IPS-NIHi7 (cell line): ENCODE measurements at regions not wholly inside any gene's neighbourhood (a gene's known extent, or its start where the extent isn't known, plus 50 kb on each side); places are given as distances from the start of the nearest gene placed in this dataset.
A peak's percentile ranks its signal among the peaks of the same experiment; 100 is the strongest.

Experiments used
- DNase-seq: peaks from one replicate; pipeline ENCODE4 v3.0.0; 2012; ENCODE audit warnings: mixed read lengths; ENCODE audit errors: extremely low spot score

DNA sequence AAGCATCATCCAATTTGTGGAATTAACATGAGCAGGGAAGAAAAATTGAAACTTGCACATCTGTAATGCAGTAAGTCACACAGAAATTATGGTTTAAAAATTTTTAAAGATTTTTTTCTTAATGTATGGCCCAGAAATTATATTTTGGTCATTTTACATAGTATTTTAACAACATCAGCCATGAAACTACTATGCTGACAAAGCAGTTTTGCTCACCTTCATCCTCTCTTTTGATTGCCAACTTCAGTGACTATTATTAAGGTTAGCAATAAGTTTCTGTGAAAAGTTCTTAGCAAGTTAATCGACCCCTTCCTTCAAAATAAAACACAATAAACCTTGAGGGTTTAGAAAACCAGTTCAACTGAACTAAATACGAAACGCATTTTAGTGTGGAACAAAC is 1347.0 kb downstream of the EPHA7 start:
- no peak for DNase-seq

DNA sequence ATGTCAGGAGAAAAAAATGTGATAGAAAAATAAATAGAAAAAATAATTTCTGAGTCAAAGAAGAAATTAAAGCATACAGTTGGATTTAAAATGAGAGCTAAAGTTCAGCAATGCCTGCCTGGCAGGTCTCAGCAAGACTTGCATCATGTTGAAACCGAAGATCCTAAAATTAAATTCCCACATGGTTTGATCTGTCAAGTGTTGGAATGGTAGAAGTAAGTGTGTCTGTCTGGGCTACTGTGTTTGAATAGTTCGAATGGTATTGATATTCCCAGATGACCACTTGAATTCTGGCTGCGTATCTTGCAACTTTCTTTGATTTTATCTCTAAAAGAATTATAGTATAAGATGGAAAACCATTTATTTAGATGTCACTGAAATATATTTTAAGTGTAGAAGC is 1349.6 kb downstream of the EPHA7 start:
- no peak for DNase-seq

DNA sequence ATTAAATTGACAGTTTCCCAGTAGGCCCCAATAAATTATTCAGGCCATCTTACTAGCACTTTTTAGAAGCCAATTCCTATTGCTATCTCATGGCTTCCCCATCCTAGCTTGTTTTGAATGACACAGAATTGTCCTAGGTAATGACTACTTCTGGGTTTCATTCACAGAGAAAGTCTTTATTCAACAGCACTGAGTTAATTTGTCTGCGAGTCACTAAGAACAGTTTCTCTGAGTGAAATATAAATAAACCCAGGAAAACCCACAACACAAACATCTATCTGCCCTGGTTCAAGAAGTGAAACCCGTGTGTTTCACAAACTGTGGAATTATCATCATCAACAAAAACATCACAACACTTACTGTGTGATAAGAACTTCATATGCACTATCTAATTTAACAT is 1366.8 kb downstream of the EPHA7 start:
- no peak for DNase-seq

DNA sequence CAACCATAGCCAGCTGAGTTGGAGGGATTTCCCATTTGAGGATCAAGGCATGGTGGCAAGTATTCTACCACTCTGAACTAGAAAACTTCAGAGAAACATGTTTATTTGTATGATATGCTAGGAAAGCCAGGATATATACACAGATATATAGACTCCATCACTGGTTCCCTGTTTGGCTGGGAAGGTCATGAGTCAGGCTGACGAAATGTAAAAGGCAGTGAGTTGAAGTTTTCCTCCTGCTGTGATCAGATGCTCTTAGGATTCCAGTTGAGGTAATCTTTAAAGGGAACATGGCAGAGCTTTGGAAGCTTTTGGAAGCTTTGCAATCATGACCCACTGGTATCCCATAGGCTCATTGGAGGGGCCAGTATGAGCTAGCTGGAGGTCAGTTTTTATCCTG is 1369.1 kb downstream of the EPHA7 start:
- peak; percentile 21 for DNase-seq

DNA sequence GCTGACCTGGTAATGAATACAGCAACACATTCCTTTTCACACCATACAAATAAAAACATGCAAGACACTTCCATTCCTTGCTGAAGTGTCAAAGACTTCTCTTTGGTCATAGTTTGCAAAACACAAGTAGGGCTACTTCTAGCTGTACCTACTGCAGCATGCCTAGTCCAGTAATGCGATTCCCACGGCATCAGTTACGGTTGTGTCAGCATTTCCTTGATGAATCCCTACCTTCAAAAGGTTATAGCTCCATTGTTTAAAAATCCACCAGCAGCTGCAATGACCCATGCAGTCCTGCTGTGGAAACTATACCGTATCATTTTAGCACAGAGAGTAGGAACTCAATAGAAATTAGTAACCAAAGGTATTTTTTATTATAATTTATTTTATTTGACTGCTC is 1371.5 kb downstream of the EPHA7 start:
- no peak for DNase-seq

DNA sequence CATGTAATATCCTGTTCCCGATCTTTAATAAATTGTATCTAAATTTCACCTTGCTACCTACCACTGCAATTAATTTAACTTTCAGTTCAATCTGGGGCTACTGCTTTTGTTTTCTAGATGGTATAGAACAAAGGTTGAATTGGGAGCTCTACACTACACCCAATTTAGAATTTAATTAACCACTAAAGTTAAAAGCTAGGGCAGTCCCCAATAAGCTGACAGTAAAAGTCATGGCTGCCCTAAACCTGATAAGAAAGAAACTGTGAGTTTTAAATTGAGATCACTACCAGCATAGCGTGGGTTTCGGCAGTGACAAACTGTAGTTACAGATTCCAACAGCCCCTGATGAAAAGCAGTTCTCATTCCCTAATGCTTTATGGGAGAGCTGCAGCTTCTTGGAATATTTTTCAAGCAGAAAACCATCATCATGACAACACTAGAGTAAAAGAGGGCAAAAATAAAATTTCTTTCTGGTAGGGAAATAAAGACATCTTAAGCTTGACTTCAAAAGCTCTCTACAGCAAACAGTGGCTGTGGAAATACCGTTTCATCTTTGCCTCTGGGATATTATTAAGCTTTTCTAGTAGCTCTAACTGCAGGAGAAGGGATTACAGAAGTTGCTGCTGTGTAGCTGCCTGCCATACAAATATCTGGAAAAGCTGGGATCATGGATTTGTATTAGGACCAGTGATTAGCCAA is 1372.1 kb downstream of the EPHA7 start:
- no peak for DNase-seq

DNA sequence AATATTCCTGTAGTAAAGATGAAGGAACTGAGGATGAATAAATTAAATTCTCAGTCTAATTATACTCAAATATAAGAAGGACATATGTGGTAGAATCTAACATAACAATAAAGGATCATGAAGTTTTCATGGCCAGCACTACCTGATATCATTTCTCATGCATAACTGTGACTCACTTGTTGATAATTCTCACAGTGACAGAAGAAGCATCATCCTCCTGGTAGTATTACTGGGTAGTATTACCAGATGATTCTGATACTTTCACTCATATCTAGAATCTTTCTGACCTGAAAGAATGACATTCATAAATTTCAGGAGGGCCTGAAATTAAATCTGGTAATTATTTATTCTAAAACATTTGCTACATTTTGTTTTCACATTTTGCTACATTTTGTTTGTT is 1375.0 kb downstream of the EPHA7 start:
- no peak for DNase-seq

DNA sequence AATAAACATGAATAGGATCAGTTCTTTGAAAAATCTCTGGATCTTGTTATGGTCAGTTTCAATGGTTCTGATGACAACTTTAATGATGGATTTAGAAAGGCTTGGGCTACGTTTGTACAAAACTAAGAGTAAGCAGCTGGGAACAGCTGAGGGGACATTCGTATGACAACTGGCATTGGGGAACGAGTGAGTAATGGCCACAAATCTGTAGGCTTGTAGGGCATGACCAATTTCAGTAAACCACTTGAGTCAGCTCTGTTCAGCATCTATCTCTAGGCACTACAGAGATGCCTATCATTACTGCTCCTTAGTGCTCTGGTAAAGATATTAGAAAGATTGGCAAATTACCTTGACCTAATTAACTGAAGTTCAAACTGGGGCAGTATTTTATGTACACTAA is 1375.6 kb downstream of the EPHA7 start:
- DNase-seq = no peak

DNA sequence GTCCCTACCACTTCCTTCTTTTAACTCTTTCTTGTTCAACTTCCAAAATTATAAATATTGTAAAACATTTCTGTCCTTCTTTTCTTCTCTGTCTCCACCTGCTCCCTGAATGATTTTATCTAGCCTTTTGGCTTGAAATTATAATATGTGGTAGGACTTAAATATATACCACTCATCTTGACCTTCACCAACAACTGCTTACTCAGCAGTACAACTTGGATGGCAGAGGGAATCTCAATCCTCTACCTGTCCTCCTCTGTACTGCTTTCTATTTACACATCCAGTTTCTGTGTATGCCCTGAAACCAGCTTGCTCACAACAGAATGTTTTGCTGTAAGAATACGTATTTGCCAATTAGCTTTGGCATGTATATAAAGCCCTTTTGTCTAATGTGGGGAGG is 1392.5 kb downstream of the EPHA7 start:
- DNase-seq = no peak

DNA sequence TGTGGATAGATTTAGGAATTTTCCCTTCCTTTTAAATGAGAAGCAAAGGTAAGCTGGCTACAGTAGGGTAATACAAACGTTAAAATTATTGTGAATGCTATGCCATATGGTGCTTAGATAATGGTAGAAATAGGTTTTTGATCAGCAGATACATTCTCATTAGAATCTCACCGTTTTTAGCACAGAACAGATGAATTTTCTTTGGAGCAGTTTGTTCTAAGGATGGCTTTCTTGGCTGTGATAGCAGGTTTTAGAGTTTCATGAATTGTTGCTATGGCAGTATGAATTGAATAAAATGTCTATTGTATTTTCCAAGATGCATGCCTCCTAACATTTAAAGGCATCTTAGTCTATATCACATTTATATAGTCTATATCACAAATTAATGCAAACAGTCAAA is 1394.5 kb downstream of the EPHA7 start:
- DNase-seq = no peak

DNA sequence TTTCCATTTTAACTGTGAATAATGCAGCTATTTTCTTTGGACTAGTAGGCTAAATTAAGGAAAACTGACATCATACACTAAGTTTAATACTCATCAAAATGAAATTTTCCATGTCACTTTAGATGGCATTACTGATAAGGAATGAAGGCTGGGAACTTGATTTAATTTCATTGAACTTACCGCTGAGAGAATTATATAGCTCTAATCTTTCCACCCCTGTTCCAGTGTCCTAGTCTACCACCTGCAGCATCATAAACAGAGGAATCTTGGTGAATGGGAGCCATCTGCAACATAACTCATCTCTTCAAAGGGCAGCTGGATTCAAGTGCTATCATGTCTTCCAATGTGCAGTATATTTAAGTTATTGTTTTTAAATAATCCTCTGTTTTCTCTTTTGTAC is 1395.2 kb downstream of the EPHA7 start:
- DNase-seq = no peak

DNA sequence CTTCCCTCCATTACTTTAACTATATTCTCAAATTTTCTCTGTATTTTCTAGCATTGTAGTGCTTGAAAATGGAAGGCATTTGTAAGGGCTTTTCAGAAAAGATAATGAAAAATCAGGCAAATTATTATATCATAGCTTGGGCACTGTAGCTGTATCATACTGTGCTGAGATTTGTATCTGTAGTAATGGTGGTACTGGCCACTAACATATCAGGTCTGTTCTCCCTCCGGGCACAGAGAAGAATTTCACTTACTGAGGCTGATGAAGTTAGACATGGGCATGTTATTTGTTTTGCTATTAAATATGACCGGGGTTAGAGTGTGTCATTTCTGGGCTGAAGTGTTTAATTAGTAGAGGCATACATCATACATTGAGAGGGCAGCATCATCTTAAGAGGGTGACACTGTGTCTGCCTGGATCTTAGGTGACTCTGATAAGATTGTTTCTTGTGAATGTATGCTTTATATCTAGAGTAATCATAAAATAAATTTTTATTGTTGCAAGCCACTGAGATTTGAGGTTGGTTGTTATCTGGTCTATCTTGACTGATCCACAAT is 1395.9 kb downstream of the EPHA7 start:
- DNase-seq = no peak

DNA sequence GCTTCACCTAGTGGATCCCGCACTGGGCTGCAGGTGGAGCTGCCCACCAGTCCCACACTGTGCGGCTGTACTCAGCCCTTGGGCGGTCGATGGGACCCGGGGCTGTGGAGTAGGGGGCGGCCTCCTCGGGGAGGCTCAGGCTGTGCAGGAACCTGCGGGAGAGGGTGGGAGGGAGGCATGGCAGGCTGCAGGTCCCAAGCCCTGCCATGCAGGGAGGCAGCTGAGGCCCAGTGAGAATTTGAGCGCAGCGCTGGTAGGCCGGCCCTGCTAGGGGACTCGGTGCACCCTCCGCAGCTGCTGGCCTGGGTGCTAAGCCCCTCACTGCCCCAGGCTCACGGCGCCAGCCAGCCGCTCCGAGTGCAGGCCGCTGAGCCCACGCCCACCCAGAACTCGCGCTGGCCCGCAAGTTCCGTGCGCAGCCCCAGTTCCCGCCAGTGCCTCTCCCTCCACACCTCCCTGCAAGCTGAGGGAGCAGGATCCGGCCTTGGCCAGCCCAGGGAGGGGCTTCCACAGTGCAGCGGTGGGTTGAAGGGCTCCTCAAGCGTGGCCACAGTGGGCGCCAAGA is 1407.6 kb downstream of the EPHA7 start:
- no peak for DNase-seq

DNA sequence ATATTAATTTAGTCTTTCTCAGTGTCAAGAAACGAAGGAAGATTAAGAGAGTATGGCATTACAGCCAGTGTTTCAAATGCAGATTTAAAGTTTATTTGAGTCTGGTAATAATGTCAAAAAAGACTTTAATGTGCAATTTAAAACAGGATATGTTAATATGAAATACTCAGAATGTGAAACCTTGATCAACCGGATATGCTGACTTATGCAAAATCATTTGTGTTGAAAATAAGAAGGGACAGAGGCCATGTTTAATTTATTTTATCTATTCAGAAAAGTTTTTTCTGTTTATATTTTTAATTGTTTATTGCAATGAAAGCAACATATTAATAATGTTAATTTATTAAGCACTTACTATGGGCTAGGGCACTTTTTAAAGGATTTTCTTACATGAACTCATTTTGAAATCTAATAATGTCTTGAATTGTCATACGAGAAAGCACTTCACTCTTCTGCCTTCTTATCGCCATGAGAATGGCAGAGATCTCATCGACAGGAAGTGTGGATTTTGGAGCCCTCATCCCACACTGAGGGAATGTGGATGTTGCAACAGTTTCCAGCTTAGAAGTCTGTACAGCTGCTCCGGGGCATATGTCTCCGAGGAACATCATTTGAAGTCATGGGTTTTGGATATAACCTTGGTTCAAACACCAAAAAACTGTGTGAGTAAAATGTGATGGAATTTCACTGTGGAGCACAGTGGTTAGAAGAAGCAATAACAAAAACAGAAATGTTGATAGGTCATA is 1410.4 kb downstream of the EPHA7 start:
- DNase-seq = no peak

DNA sequence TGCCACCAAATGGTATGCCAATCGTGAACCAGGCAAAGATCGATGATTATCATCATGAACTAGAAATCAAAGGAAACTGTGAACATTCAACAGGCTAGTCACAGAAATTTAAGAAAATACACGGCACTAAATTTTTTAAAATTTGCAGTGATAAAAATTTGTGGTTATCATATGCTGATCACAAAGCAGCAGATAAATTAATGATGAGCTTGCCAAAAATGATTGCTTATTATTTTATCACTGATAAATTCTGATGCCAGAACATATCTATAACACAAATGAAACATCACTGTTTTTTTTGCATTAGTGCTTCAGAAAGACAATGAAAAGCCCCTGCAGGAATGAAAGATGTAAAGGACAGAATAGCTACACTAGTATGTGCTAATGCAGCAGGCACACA is 1413.2 kb upstream of the MAP3K7 start:
- no peak for DNase-seq

DNA sequence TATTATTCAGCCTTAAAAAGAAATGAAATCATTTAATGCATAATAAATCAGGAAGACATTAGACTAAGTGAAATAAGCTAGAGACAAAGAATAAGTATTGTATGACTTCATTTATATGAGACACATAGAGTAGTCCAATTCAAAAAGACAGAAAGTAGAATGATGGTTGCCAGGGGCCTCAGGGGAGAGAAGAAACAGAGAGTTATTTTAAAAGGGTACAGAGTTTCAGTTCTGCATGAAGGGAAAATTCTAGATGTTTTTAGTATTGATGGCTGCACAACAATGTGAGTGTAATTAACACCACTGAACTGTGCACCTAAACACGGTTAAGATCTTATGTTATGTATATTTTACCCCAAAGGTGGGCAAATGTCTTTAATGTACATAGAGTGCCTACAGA is 1407.9 kb upstream of the MAP3K7 start:
- DNase-seq = no peak

DNA sequence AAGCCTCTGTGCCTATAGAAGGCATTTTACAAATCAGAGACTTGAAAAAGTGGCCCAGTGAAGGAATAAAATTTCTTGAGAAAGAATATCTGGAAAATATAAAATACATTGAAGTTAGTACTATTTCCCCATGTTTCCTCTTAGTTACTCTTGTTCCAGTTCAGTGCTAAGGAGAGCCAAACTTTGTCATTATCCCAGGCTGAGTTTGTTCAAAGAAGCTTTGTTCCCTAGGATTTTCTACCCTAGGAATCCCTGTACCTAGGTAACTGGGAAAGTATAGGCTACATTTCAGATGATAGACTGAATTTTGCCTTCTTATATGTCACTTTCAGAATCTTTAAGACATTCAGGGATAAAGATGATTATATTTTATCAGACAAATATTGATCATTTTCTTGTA is 1395.7 kb upstream of the MAP3K7 start:
- DNase-seq = no peak

DNA sequence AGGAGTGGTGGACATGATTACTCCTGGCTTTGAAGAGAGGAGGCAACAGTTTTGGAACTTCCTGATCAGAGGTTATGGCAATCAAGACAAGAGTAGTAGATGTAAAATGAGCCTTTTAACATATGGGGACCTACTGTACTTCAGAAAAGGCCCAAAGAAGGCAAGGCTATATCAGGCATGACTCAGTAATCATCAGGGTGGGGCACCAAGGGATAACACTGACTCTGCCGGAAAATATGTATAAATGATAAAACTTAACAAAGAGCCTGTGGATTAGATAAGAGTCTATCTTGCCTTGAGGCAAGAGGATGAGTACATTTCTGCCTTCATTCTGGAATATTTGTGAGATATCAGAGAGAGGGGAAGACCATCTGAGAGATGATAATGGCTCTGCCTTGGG is 1389.9 kb upstream of the MAP3K7 start:
- no peak for DNase-seq

DNA sequence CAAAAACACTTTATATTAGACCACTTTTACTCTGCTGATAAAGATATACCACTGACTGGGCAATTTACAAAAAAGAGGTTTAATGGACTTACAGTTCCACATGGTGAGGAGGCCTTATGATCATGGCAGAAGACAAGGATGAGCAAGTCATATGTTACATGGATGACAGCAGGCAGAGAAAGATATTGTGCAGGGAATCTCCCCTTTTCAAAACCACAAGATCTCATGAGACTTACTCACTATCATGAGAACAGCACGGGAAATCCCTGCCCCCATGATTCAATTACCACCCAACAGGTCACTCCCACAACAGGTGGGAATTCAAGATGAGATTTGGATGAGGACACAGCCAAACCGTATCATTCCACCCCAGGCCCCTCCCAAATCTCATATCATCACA is 1383.8 kb upstream of the MAP3K7 start:
- DNase-seq = no peak

DNA sequence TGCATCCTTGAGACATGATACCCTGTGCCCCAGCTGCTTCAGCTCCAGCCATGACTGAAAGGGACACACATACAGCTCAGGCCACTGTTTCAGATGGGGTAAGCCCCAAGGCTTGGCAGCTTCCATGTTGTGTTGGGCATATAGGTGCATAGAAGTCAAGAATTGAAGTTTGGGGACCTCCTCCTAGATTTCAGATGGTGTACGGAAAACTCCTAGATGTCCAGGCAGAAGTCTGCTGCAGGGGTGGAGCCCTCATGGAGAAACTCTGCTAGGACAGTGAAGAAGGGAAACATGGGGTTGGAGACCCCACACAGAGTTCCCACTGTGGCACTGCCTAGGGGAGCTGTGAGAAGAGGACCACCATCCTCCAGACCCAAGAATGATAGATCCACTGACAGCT is 1379.0 kb upstream of the MAP3K7 start:
- DNase-seq = no peak

DNA sequence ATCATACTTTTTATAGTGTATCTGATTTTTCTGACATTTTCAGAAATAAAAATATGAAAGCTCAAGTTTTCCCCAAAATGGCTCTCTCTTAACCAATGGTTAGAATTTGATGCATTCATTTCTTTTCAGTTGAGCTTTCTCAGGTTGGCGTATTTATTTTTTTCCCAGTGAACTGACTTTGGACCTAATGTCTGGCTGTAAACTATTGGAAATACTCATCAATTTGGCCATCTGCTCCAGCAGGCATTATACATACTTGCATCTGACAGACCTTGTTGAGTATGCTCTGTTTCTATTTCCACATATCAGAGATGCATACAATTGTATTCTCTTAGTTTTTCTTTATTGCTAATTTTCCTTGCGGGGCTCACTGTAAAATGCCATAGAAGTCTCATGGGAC is 1374.8 kb upstream of the MAP3K7 start:
- no peak for DNase-seq

DNA sequence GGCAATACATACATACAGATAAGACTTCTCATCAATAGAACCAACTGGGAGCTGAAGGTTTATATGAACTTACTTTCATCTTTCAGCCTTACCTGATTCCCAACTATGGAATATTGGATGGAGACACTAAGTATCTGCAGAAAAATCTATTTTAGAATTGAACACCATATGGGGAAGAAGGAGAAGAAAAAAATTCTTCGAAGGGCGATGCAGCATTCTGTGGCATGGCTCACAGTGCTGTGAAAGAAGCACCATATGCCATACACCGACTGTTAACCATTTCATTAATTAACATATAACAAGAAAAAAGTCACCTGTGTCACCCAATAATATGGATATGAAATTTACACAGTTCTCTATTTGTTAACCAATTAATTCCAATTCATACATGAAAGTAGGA is 1374.4 kb upstream of the MAP3K7 start:
- DNase-seq = no peak

DNA sequence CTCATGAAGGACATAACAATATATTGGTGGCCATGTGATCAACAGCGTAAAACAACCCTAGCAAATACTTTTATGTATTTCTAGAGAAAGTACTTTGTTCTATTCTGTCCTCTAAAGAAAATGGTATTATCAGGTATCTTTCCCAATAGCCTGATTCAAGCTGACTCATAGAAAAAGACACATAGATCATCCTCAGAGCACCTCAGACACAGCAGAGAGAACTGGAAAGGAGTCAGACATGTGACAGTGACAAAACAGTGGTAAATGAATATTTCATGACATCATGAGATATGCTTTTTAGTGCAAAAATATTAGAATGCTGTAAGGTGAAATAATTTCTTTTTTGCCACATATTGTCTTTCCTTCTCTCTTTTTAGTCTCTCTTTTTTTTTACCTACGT is 1355.0 kb upstream of the MAP3K7 start:
- no peak for DNase-seq
